H1 (cell line): ENCODE measurements at regions not wholly inside any gene's neighbourhood (a gene's known extent, or its start where the extent isn't known, plus 50 kb on each side); places are given as distances from the start of the nearest gene placed in this dataset.
"Not testable (repeated sequence)": the region's sequence is repeated elsewhere in the genome, so short reads cannot be mapped to it uniquely, and the experiment has no call there.

ENCODE experiments used
- CTCF ChIA-PET: fragments of 300-600 bp; sonication (Branson Sonifier 250); formaldehyde crosslinking; loops from one replicate; lab custom pipeline; 2021; ENCODE audit not compliant: partially characterized antibody; lab: Charles Lee
- POLR2A ChIA-PET: fragments of 300-600 bp; sonication (Branson Sonifier 250); formaldehyde crosslinking; loops from one replicate; lab custom pipeline; 2021; ENCODE audit warnings: inconsistent platforms; ENCODE audit not compliant: partially characterized antibody; lab: Charles Lee
- DNase-seq, 2 experiments: peaks; one replicate each; pipeline versions ENCODE4 v3.0.0 to v3.0.0-alpha.2; 2010 to 2022; ENCODE audit warnings: low spot score in 2 of 2, low read depth in 1 of 2, mixed read lengths in 1 of 2
- FAIRE-seq: peaks from 2 replicates; lab custom pipeline; 2011; peaks lifted over from hg19 to GRCh38; lab: Jason Lieb, UNC
- H2AFZ ChIP-seq: 2 replicates; pipeline ENCODE4 v1.8.1; 2012; ENCODE audit warnings: low read length, inconsistent platforms
- H2AK5ac ChIP-seq: 2 replicates; pipeline ENCODE4 v1.6.1; 2013; ENCODE audit warnings: low read depth, low read length
- H2BK120ac ChIP-seq: replicated peaks from 2 replicates; pipeline ENCODE3; 2013; ENCODE audit warnings: low read depth, low read length, inconsistent platforms
- H2BK12ac ChIP-seq: 2 replicates; pipeline ENCODE4 v1.6.1; 2013; ENCODE audit warnings: low read depth, low read length
- H2BK15ac ChIP-seq: 2 replicates; pipeline ENCODE4 v1.6.1; 2013; ENCODE audit warnings: low read length
- H2BK20ac ChIP-seq: 2 replicates; pipeline ENCODE4 v1.6.1; 2013; ENCODE audit warnings: low read length
- H2BK5ac ChIP-seq: 2 replicates; pipeline ENCODE4 v1.6.1; 2013; ENCODE audit warnings: low read depth, low read length
- H3K14ac ChIP-seq: 2 replicates; pipeline ENCODE4 v1.6.1; 2013; ENCODE audit warnings: inconsistent platforms; ENCODE audit not compliant: insufficient read length
- H3K18ac ChIP-seq: 2 replicates; pipeline ENCODE4 v1.6.1; 2013; ENCODE audit warnings: low read length; ENCODE audit errors: extremely low read depth
- H3K23ac ChIP-seq: 2 replicates; pipeline ENCODE4 v1.6.1; 2013; ENCODE audit warnings: inconsistent platforms; ENCODE audit not compliant: insufficient read length
- H3K23me2 ChIP-seq: 2 replicates; pipeline ENCODE4 v1.6.1; 2013; ENCODE audit warnings: low read depth, low read length
- H3K27ac ChIP-seq: 2 replicates; pipeline ENCODE4 v1.6.1; 2011; ENCODE audit warnings: low read depth, low read length, inconsistent platforms
- H3K27me3 ChIP-seq, 4 experiments: replicated peaks in 1 of 4; 1 replicate in 1 of 4; 2 replicates in 3 of 4; pipeline versions ENCODE4 v1.6.1 to v1.8.1; 2011 to 2013; ENCODE audit warnings: low read length in 3 of 4, mild to moderate bottlenecking in 3 of 4, inconsistent platforms in 2 of 4, mixed read lengths in 2 of 4, moderate library complexity in 1 of 4; ENCODE audit not compliant: control insufficient read depth in 3 of 4, insufficient read depth in 3 of 4; ENCODE audit errors: extremely low read depth in 1 of 4
- H3K36me3 ChIP-seq, 4 experiments: 2 replicates each; pipeline versions ENCODE4 v1.6.1 to v1.8.1; 2011 to 2013; ENCODE audit warnings: mild to moderate bottlenecking in 4 of 4, low read length in 3 of 4, moderate library complexity in 2 of 4, control low read depth in 1 of 4, inconsistent platforms in 1 of 4; ENCODE audit not compliant: insufficient read depth in 4 of 4, control insufficient read depth in 2 of 4
- H3K4ac ChIP-seq: replicated peaks from 2 replicates; pipeline ENCODE3; 2013; ENCODE audit warnings: low read length, low read depth, mixed read lengths, inconsistent platforms; ENCODE audit not compliant: insufficient read length
- H3K4me1 ChIP-seq, 4 experiments: replicated peaks in 1 of 4; 1 replicate in 1 of 4; 2 replicates in 3 of 4; pipeline versions ENCODE4 v1.6.1 to v1.8.1; 2011 to 2013; ENCODE audit warnings: low read length in 3 of 4, inconsistent platforms in 2 of 4, mixed read lengths in 1 of 4; ENCODE audit not compliant: insufficient read depth in 4 of 4, control insufficient read depth in 3 of 4
- H3K4me2 ChIP-seq, 2 experiments: 2 replicates each; pipeline versions ENCODE4 v1.6.1 to v1.8.1; 2011 to 2013; ENCODE audit warnings: low read depth in 2 of 2, low read length in 2 of 2, control low read depth in 1 of 2, inconsistent platforms in 1 of 2, mild to moderate bottlenecking in 1 of 2; ENCODE audit not compliant: insufficient read depth in 1 of 2
- H3K4me3 ChIP-seq, 4 experiments: fragments of 200-600, 300-600 bp in 1 of 4; sonication (generic), shearing (Covaris generic), sonication (Bioruptor Twin) in 1 of 4; 2 replicates each; pipeline versions ENCODE4 v1.5.1 to v1.8.1; 2011 to 2016; ENCODE audit warnings: low read length in 4 of 4, low read depth in 3 of 4, control low read depth in 2 of 4, inconsistent platforms in 2 of 4, mild to moderate bottlenecking in 2 of 4, mixed read lengths in 1 of 4, moderate library complexity in 1 of 4; ENCODE audit not compliant: insufficient read depth in 2 of 4; ENCODE audit errors: extremely low read depth in 1 of 4
- H3K56ac ChIP-seq: replicated peaks from 2 replicates; pipeline ENCODE3; 2013; ENCODE audit warnings: low read depth, mild to moderate bottlenecking, mixed read lengths, low read length, inconsistent platforms; ENCODE audit not compliant: insufficient read length
- H3K79me1 ChIP-seq: 2 replicates; pipeline ENCODE4 v1.6.1; 2013; ENCODE audit warnings: low read depth, low read length, control low read depth
- H3K79me2 ChIP-seq, 2 experiments: 2 replicates each; pipeline versions ENCODE4 v1.6.1 to v1.8.1; 2012 to 2013; ENCODE audit warnings: low read length in 2 of 2, mild to moderate bottlenecking in 2 of 2, inconsistent platforms in 1 of 2; ENCODE audit not compliant: insufficient read depth in 2 of 2, control insufficient read depth in 1 of 2
- H3K9ac ChIP-seq, 4 experiments: replicated peaks in 1 of 4; 1 replicate in 1 of 4; 2 replicates in 3 of 4; pipeline versions ENCODE4 v1.6.1 to v1.8.1; 2011 to 2013; ENCODE audit warnings: low read depth in 3 of 4, low read length in 3 of 4, control low read depth in 2 of 4, mild to moderate bottlenecking in 2 of 4, moderate library complexity in 2 of 4, inconsistent platforms in 1 of 4; ENCODE audit errors: extremely low read depth in 1 of 4
- H3K9me3 ChIP-seq, 2 experiments: 2 replicates each; pipeline versions ENCODE4 v1.6.1 to v1.8.1; 2012 to 2013; ENCODE audit warnings: mild to moderate bottlenecking in 2 of 2, moderate library complexity in 2 of 2, control low read depth in 1 of 2, inconsistent platforms in 1 of 2, low read depth in 1 of 2, low read length in 1 of 2, mixed read lengths in 1 of 2; ENCODE audit not compliant: insufficient read depth in 2 of 2
- H4K20me1 ChIP-seq, 2 experiments: replicated peaks in 1 of 2; 2 replicates each; pipeline versions ENCODE3 to v1.8.1; 2011 to 2013; ENCODE audit warnings: inconsistent platforms in 2 of 2, low read length in 2 of 2, mild to moderate bottlenecking in 1 of 2; ENCODE audit not compliant: insufficient read depth in 2 of 2, control insufficient read depth in 1 of 2
- H4K5ac ChIP-seq: 2 replicates; pipeline ENCODE4 v1.6.1; 2013; ENCODE audit warnings: low read length, low read depth, mixed read lengths, inconsistent platforms; ENCODE audit not compliant: insufficient read length
- H4K8ac ChIP-seq: 2 replicates; pipeline ENCODE4 v1.8.0; 2013; ENCODE audit warnings: mild to moderate bottlenecking, moderate library complexity, low read length, inconsistent platforms; ENCODE audit not compliant: insufficient read depth; ENCODE audit errors: extremely low read depth
- H4K91ac ChIP-seq: replicated peaks from 2 replicates; pipeline ENCODE3; 2013; ENCODE audit warnings: low read length, mixed read lengths, inconsistent platforms; ENCODE audit not compliant: insufficient read length
- BACH1 ChIP-seq: IDR thresholded peaks from 2 replicates; pipeline ENCODE4 v1.6.1; 2012; ENCODE audit warnings: low read length, improper control_type of control experiment
- CHD2 ChIP-seq: IDR thresholded peaks from 2 replicates; pipeline ENCODE4 v1.6.1; 2012; ENCODE audit warnings: low read length, improper control_type of control experiment
- EP300 ChIP-seq, 2 experiments: IDR thresholded peaks; 1 replicate in 1 of 2; 2 replicates in 1 of 2; pipeline ENCODE4 v1.6.1; 2011 to 2012; ENCODE audit warnings: low read depth in 2 of 2, low read length in 2 of 2, mild to moderate bottlenecking in 2 of 2, borderline replicate concordance in 1 of 2, inconsistent platforms in 1 of 2, moderate library complexity in 1 of 2
- SRF ChIP-seq: IDR thresholded peaks from 2 replicates; pipeline ENCODE4 v1.6.1; 2011; ENCODE audit warnings: mild to moderate bottlenecking, low read depth, low read length, moderate library complexity
- WGBS, 2 experiments: shearing (Covaris generic) in 1 of 2; methylation state at CpG; one replicate each; pipeline versions ENCODE4 v1.1.6 to v1.1.7; 2013 to 2015; ENCODE audit warnings: low lambda C conversion rate in 2 of 2, mixed read lengths in 2 of 2, inconsistent platforms in 1 of 2, low coverage in 1 of 2, missing lambda C conversion rate in 1 of 2; ENCODE audit not compliant: insufficient replicate concordance in 2 of 2, insufficient coverage in 1 of 2, insufficient read length in 1 of 2; ENCODE audit errors: extremely low coverage in 1 of 2, missing lambda C conversion rate in 1 of 2; 5-methylcytosine and 5-hydroxymethylcytosine counted together

DNA sequence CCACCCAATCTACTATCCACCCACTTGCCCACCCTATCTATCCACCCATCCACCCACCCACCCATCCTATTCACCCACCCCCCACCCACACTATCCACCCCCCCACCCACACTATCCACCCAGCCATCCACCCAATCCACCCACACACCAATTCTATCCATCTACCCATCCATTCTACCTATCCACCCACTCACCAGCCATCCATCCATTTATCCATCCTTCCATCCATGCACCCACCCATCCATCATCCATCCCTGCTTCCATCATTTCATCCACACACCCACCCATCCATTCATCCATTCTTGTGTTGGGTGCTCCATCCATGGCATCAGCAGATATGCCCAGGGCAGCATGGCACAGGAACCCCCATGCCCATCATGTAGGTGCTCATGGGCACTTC is 1206.6 kb downstream of the BRD1 start:
- no peak overlapping the region for H4K5ac ChIP-seq

GRCh38 chr22:48620460-48620859 is 1207.2 kb downstream of the BRD1 start:
- FAIRE-seq, H4K91ac ChIP-seq, CTCF ChIA-PET: not testable (repeated sequence)

More for the DNA sequence above, 1206.6 kb downstream of the BRD1 start:
- DNase-seq, result no peak
- no peak for TF ChIP-seq CHD2
- TF ChIP-seq BACH1, result no peak
- no peak for TF ChIP-seq EP300 (IDR thresholded peaks at IDR 0.05; ENCODE audit: borderline replicate concordance in 1 of 2, low read depth in 2 of 2, low read length in 2 of 2)
- TF ChIP-seq SRF, result no peak
- Histone ChIP-seq H3K18ac (no peak overlapping the region), H3K79me1 (peaks cover 3% of the 10 kb centered on the region), H2BK12ac (no peak overlapping the region), H3K79me2 (no peaks in the 10 kb centered on the region; a peak in 1 of 4 replicates), H2AK5ac (no peak overlapping the region), H2BK5ac (no peak overlapping the region), H3K36me3 (no peaks in the 10 kb centered on the region; a peak in 1 of 8 replicates), H4K20me1 (peaks cover 0 to 15% of the 10 kb centered on the region in 2 experiments), H2AFZ (no peak overlapping the region), H3K9ac (no peak overlapping the region), H3K27me3 (no peaks in the 10 kb centered on the region), H3K4me3 (no peak overlapping the region), H4K91ac (no peak overlapping the region), H3K4ac (no peak overlapping the region), H3K27ac (no peak overlapping the region), H3K23ac (no peak overlapping the region), H3K9me3 (no peaks in the 10 kb centered on the region), H4K8ac (no peak overlapping the region), H2BK120ac (no peak overlapping the region), H3K56ac (no peak overlapping the region), H3K14ac (no peak overlapping the region), H2BK20ac (no peak overlapping the region), H3K4me2 (no peak overlapping the region), H3K23me2 (peaks cover 4% of the 10 kb centered on the region; the same call in 1 of the 2 replicates), H2BK15ac (no peak overlapping the region), H3K4me1 (no peaks in the 10 kb centered on the region)
- ChIA-PET CTCF (no interaction called here), POLR2A (no interaction called here)
- no peak for FAIRE-seq

More at GRCh38 chr22:48620460-48620859, 1207.2 kb downstream of the BRD1 start:
- H2BK12ac ChIP-seq, H3K4me1 ChIP-seq, H3K79me2 ChIP-seq, H3K4me2 ChIP-seq, H3K27me3 ChIP-seq, H3K23me2 ChIP-seq, H3K56ac ChIP-seq, DNase-seq, H2BK20ac ChIP-seq, H2BK15ac ChIP-seq, H3K18ac ChIP-seq, H3K14ac ChIP-seq, H3K23ac ChIP-seq, H3K79me1 ChIP-seq, H3K4ac ChIP-seq, H4K8ac ChIP-seq, H2AFZ ChIP-seq, H3K27ac ChIP-seq, H2BK120ac ChIP-seq, H4K5ac ChIP-seq, H3K36me3 ChIP-seq, H2AK5ac ChIP-seq, H3K4me3 ChIP-seq, POLR2A ChIA-PET, H2BK5ac ChIP-seq, H3K9me3 ChIP-seq, H3K9ac ChIP-seq: not testable (repeated sequence)
- H4K20me1 ChIP-seq, result peaks cover 0 to 15% of the 10 kb centered on the region in 2 experiments
- WGBS, 2 experiments, result 100% methylated on average over 1 of the region's 2 CpGs; no CpG with 5 or more reads in 1 of the 2 experiments
